Prostate gland (tissue), 2 donors: ENCODE measurements at regions not wholly inside any gene's neighbourhood (a gene's known extent, or its start where the extent isn't known, plus 50 kb on each side); places are given as distances from the start of the nearest gene placed in this dataset.
"Not testable (repeated sequence)": the region's sequence is repeated elsewhere in the genome, so short reads cannot be mapped to it uniquely, and the experiment has no call there.

Experiments used
- DNase-seq: peaks from one replicate; pipeline ENCODE4 v3.0.0-alpha.2; 2019; ENCODE audit warnings: low spot score
- H3K27ac ChIP-seq, 2 donors: fragments of 200-600 bp; sonication (generic); 2 replicates each; pipeline ENCODE4 v1.5.1; 2017 to 2019
- H3K27me3 ChIP-seq: fragments of 200-600 bp; sonication (generic); replicated peaks from 2 replicates; pipeline ENCODE4 v1.5.1; 2019; ENCODE audit not compliant: insufficient read depth
- H3K36me3 ChIP-seq, 2 donors: fragments of 200-600 bp; sonication (generic); 1 replicate in 1 of 2; 2 replicates in 1 of 2; pipeline versions ENCODE4 v1.5.1 to v1.8.1; 2017 to 2019
- H3K4me1 ChIP-seq: fragments of 200-600 bp; sonication (generic); replicated peaks from 2 replicates; pipeline ENCODE4 v1.5.1; 2019
- H3K4me3 ChIP-seq, 2 donors: fragments of 200-600 bp; sonication (generic); 2 replicates each; pipeline ENCODE4 v1.5.1; 2017 to 2019
- H3K9me3 ChIP-seq: fragments of 200-600 bp; sonication (generic); 2 replicates; pipeline ENCODE4 v1.5.1; 2017
- CTCF ChIP-seq, 4 experiments: fragments of 200-600 bp in 2 of 4; fragments of 450-650 bp in 2 of 4; sonication (generic) in 2 of 4; IDR thresholded peaks; 1 replicate in 3 of 4; 2 replicates in 1 of 4; pipeline ENCODE4 v1.5.1; 2016 to 2019; ENCODE audit warnings: antibody characterized with exemption in 4 of 4, mild to moderate bottlenecking in 2 of 4, moderate library complexity in 2 of 4
- POLR2A ChIP-seq: fragments of 450-650 bp; IDR thresholded peaks from one replicate; pipeline ENCODE4 v1.6.1; 2016; ENCODE audit warnings: antibody characterized with exemption, mild to moderate bottlenecking
- POLR2AphosphoS5 ChIP-seq: sonication (generic); formaldehyde crosslinking; IDR thresholded peaks from one replicate; pipeline ENCODE4 v1.6.1; 2017; ENCODE audit warnings: antibody characterized with exemption
- WGBS: methylation state at CpG from one replicate; pipeline ENCODE4 v1.1.5; 2018; 5-methylcytosine and 5-hydroxymethylcytosine counted together
- intact Hi-C: fragments of 100-400 bp; cut with DNase I; formaldehyde crosslinking; loops from one replicate; pipeline ENCODE4 v1.14.2; 2022

GRCh38 chr6:863831-864230 is 170.9 kb upstream of the EXOC2 start:
- H3K27ac ChIP-seq = no peak overlapping the region
- no peaks in the 10 kb centered on the region for H3K36me3 ChIP-seq
- WGBS = 82% methylated on average over 2 of the region's 2 CpGs
- H3K4me1 ChIP-seq = no peaks in the 10 kb centered on the region
- TF ChIP-seq POLR2AphosphoS5 = no peak
- TF ChIP-seq POLR2A = no peak
- no peak for TF ChIP-seq CTCF (IDR thresholded peaks at IDR 0.05)
- DNase-seq = no peak
- H3K4me3 ChIP-seq = no peak overlapping the region
- intact Hi-C loops = no loop called here
- H3K9me3 ChIP-seq = no peaks in the 10 kb centered on the region
- H3K27me3 ChIP-seq = no peaks in the 10 kb centered on the region

DNA sequence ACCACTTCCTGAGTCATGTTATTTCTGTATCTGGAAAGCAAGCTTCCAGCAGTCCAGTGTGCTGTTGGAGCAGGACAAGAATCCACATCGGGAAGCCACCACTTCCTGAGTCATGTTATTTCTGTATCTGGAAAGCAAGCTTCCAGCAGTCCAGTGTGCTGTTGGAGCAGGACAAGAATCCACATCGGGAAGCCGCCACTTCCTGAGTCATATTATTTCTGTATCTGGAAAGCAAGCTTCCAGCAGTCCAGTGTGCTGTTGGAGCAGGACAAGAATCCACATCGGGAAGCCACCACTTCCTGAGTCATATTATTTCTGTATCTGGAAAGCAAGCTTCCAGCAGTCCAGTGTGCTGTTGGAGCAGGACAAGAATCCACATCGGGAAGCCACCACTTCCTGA is 170.2 kb upstream of the EXOC2 start:
- intact Hi-C loops, H3K27me3 ChIP-seq, H3K36me3 ChIP-seq, H3K4me3 ChIP-seq, H3K27ac ChIP-seq, DNase-seq, H3K9me3 ChIP-seq, H3K4me1 ChIP-seq: not testable (repeated sequence)
- WGBS = 78% methylated on average over 3 of the region's 5 CpGs

DNA sequence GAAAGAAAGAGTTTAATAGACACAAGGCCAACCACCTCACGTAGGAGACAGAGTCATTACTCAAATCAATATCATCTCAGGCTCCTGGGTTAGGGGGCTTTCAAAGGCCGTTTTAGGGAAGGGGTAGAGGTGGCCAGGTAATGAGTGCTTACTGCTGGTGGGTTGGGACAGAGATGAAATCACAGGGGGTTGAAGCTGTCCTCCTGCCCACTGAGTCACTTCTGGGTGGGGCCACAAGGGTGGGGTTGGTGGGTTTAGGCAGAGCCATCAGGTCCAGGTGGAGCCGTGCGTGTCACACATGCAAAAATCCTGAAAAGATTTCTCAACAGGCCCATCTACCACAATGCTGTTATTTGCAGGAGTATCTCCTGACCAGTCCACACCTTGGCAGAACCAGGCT is 167.0 kb upstream of the EXOC2 start:
- no peaks in the 10 kb centered on the region for H3K4me1 ChIP-seq
- TF ChIP-seq CTCF (IDR thresholded peaks at IDR 0.05) = no peak
- TF ChIP-seq POLR2A = no peak
- TF ChIP-seq POLR2AphosphoS5 = no peak
- 77% methylated on average over 4 of the region's 4 CpGs for WGBS
- H3K27ac ChIP-seq = no peak overlapping the region
- no peaks in the 10 kb centered on the region for H3K9me3 ChIP-seq
- H3K27me3 ChIP-seq = no peaks in the 10 kb centered on the region
- no peaks in the 10 kb centered on the region for H3K36me3 ChIP-seq
- DNase-seq = no peak
- intact Hi-C loops = no loop called here
- no peak overlapping the region for H3K4me3 ChIP-seq

DNA sequence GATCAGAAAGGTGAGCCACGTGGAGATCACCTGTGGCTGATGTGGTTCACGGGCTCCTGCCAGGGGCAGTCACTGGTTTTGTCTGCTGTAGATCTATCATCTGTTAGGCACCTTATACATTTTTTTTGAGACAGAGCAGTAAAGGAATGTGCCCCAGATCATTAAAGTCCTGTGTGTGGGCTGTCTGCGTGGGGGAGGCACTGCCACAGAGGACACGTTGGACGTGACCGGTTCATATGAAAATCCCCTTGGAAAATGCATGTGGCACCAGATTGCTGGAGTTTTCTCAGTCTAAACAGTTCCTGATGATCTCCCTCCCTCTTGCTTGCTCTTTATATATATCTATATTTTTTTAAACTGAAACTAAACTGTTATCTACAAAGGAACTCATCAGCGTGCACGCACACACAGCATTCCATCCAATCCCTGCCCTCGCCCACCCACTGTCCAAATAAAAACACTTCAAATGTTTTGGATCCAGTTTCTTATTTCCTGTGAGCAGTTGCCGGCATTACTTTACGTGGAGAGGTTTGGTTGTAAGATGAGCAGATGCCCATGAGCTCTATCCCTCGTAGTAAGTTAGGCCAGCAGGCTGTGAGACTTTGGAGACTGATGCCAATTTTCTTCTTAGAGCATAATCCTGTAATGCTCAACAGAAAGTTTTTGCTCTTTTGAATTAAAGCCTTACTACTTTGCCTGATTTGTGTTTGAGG is 161.6 kb upstream of the EXOC2 start:
- no peak for TF ChIP-seq CTCF (IDR thresholded peaks at IDR 0.05)
- no peak for TF ChIP-seq POLR2A
- Histone ChIP-seq H3K36me3 (no peaks in the 10 kb centered on the region), H3K27me3 (no peaks in the 10 kb centered on the region), H3K9me3 (no peaks in the 10 kb centered on the region), H3K27ac (no peak overlapping the region), H3K4me3 (no peak overlapping the region), H3K4me1 (no peaks in the 10 kb centered on the region)
- 41% methylated on average over 12 of the region's 12 CpGs for WGBS
- no peak for DNase-seq
- intact Hi-C loops = no loop called here

DNA sequence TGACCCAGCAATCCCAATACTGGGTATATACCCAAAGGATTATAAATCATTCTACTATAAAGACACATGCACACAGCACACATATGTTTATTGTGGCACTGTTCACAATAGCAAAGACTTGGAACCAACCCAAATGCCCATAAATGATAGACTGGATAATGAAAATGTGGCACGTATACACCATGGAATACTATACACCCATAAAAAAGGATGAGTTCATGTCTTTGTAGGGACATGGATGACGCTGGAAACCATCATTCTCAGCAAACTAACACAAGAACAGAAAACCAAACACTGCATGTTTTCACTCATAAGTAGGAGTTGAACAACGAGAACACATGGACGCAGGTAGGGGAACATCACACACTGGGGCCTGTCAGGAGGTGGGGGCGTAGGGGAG is 159.3 kb upstream of the EXOC2 start:
- H3K4me3 ChIP-seq, intact Hi-C loops, H3K27ac ChIP-seq, H3K36me3 ChIP-seq, H3K9me3 ChIP-seq, H3K27me3 ChIP-seq, H3K4me1 ChIP-seq, DNase-seq: not testable (repeated sequence)
- 89% methylated on average over 5 of the region's 5 CpGs for WGBS

DNA sequence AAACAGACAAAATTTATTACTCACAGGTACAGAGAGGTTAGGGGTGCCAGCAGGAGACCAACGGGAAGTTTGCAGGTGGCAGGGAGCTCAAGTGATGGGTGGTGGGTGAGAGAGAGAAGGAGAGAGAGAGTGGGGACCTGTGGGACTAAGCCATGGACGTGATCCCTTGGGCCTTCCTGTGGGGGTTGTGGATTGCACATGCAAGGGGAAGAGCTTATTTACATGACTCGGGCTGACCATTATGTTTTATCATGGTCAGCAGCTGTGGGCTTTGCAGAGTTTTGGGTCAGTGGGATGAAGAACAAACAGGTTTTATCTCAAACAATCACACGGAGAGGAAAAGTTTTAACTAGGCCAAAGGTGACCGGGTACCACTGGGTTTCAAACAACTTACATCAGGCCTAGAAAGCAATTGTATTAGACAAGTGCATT is 156.2 kb upstream of the EXOC2 start:
- Histone ChIP-seq H3K27me3 (no peaks in the 10 kb centered on the region), H3K9me3 (no peaks in the 10 kb centered on the region), H3K36me3 (no peaks in the 10 kb centered on the region), H3K4me3 (no peak overlapping the region), H3K27ac (no peak overlapping the region), H3K4me1 (no peaks in the 10 kb centered on the region)
- 75% methylated on average over 5 of the region's 5 CpGs for WGBS
- no peak for DNase-seq
- TF ChIP-seq POLR2AphosphoS5 (no peak), CTCF (IDR thresholded peaks at IDR 0.05) (no peak), POLR2A (no peak)
- intact Hi-C loops = no loop called here
